ENCODE measurements at regions not wholly inside any gene's neighbourhood (a gene's known extent, or its start where the extent isn't known, plus 50 kb on each side); places are given as distances from the start of the nearest gene placed in this dataset.

GRCh38 chrX:18065956-18066355, 154.7 kb downstream of the BEND2 start:
- no peak overlapping the region for H3K27ac ChIP-seq (ENCODE audit: low read length)
- ATAC-seq (no peak), DNase-seq (no peak)
- no TSS peak for BruUV-seq (replicated peaks)
- TF ChIP-seq EZH2phosphoT487 (IDR thresholded peaks at IDR 0.05; ENCODE audit: borderline replicate concordance, low read length) (no peak), EZH2 (IDR thresholded peaks at IDR 0.05; ENCODE audit: low read length, unreplicated experiment) (no peak), CTCF (conservative IDR thresholded peaks at IDR 0.05; ENCODE audit: low read depth, low read length) (no peak)
- no peaks in the 10 kb centered on the region for H3K36me3 ChIP-seq (ENCODE audit: low read depth, low read length)
- no peak overlapping the region for H3K4me2 ChIP-seq (ENCODE audit: low read length)
- peaks cover 50% of the 10 kb centered on the region for H3K27me3 ChIP-seq (ENCODE audit: low read length)
- H2AFZ ChIP-seq (ENCODE audit: low read length), result no peak overlapping the region
- no peaks in the 10 kb centered on the region for H3K4me1 ChIP-seq (ENCODE audit: insufficient read depth, low read length)
- no peaks in the 10 kb centered on the region for H4K20me1 ChIP-seq (ENCODE audit: low read length)
- no peak overlapping the region for H3K4me3 ChIP-seq (ENCODE audit: low read length)
- H3K9me3 ChIP-seq (ENCODE audit: low read length), result no peaks in the 10 kb centered on the region
- intact Hi-C loops (cut with micrococcal nuclease), result no loop called here
- no peaks in the 10 kb centered on the region for H3K79me2 ChIP-seq (ENCODE audit: low read length)
- POLR2A ChIA-PET (ENCODE audit: unreplicated experiment), result no interaction called here
- no peaks in the 10 kb centered on the region for H3F3A ChIP-seq (ENCODE audit: low read length, unreplicated experiment)
- CTCF ChIA-PET, result no interaction called here
- no peak overlapping the region for H3K9ac ChIP-seq (ENCODE audit: low read length)
- H3K9me2 ChIP-seq (replicated peaks; ENCODE audit: low read length), result no peaks in the 10 kb centered on the region

GRCh38 chrX:18051690-18052089, 169.0 kb downstream of the BEND2 start:
- H3F3A ChIP-seq (ENCODE audit: low read length, unreplicated experiment), result no peaks in the 10 kb centered on the region
- H3K27ac ChIP-seq (ENCODE audit: low read length), result no peak overlapping the region
- H3K9me3 ChIP-seq (ENCODE audit: low read length), result no peaks in the 10 kb centered on the region
- TF ChIP-seq EZH2phosphoT487 (IDR thresholded peaks at IDR 0.05; ENCODE audit: borderline replicate concordance, low read length) (no peak), EZH2 (IDR thresholded peaks at IDR 0.05; ENCODE audit: low read length, unreplicated experiment) (no peak), CTCF (conservative IDR thresholded peaks at IDR 0.05; ENCODE audit: low read depth, low read length) (no peak)
- DNase-seq (no peak), ATAC-seq (no peak)
- ChIA-PET POLR2A (ENCODE audit: unreplicated experiment) (no interaction called here), CTCF (no interaction called here)
- intact Hi-C loops (cut with micrococcal nuclease), result no loop called here
- no peak overlapping the region for H2AFZ ChIP-seq (ENCODE audit: low read length)
- H3K4me3 ChIP-seq (ENCODE audit: low read length), result no peak overlapping the region
- H3K27me3 ChIP-seq (ENCODE audit: low read length), result no peaks in the 10 kb centered on the region
- no TSS peak for BruUV-seq (replicated peaks)
- no peak overlapping the region for H3K9ac ChIP-seq (ENCODE audit: low read length)
- H3K79me2 ChIP-seq (ENCODE audit: low read length), result no peaks in the 10 kb centered on the region
- H3K36me3 ChIP-seq (ENCODE audit: low read depth, low read length), result no peaks in the 10 kb centered on the region
- no peaks in the 10 kb centered on the region for H4K20me1 ChIP-seq (ENCODE audit: low read length)
- H3K9me2 ChIP-seq (replicated peaks; ENCODE audit: low read length), result no peaks in the 10 kb centered on the region
- H3K4me1 ChIP-seq (ENCODE audit: insufficient read depth, low read length), result peaks cover 12% of the 10 kb centered on the region; the same call in 1 of the 2 replicates
- no peak overlapping the region for H3K4me2 ChIP-seq (ENCODE audit: low read length)

- no peak overlapping the region for H3K9ac ChIP-seq (ENCODE audit: low read length)
- no peak overlapping the region for H3K4me3 ChIP-seq (ENCODE audit: low read length)
- H3K27me3 ChIP-seq (ENCODE audit: low read length), result no peaks in the 10 kb centered on the region
- H3K9me2 ChIP-seq (replicated peaks; ENCODE audit: low read length), result no peaks in the 10 kb centered on the region
- H3K79me2 ChIP-seq (ENCODE audit: low read length), result no peaks in the 10 kb centered on the region
- no peak for TF ChIP-seq EZH2phosphoT487 (IDR thresholded peaks at IDR 0.05; ENCODE audit: borderline replicate concordance, low read length)
- TF ChIP-seq EZH2 (IDR thresholded peaks at IDR 0.05; ENCODE audit: low read length, unreplicated experiment), result no peak
- no peak for TF ChIP-seq CTCF (conservative IDR thresholded peaks at IDR 0.05; ENCODE audit: low read depth, low read length)
- ChIA-PET CTCF (no interaction called here), POLR2A (ENCODE audit: unreplicated experiment) (no interaction called here)
- H3K27ac ChIP-seq (ENCODE audit: low read length), result no peak overlapping the region
- BruUV-seq (replicated peaks), result no TSS peak
- intact Hi-C loops (cut with micrococcal nuclease), result no loop called here
- peak overlapping the region; percentile 48 for H3K4me2 ChIP-seq (ENCODE audit: low read length)
- no peaks in the 10 kb centered on the region for H3K9me3 ChIP-seq (ENCODE audit: low read length)
- H3K4me1 ChIP-seq (ENCODE audit: insufficient read depth, low read length), result peaks cover 12% of the 10 kb centered on the region; the same call in 1 of the 2 replicates
- no peaks in the 10 kb centered on the region for H3F3A ChIP-seq (ENCODE audit: low read length, unreplicated experiment)
- no peaks in the 10 kb centered on the region for H4K20me1 ChIP-seq (ENCODE audit: low read length)
- H3K36me3 ChIP-seq (ENCODE audit: low read depth, low read length), result no peaks in the 10 kb centered on the region
- ATAC-seq (no peak), DNase-seq (peak; percentile 57)
- no peak overlapping the region for H2AFZ ChIP-seq (ENCODE audit: low read length)
Observed at GRCh38 chrX:18047491-18047890, 173.2 kb downstream of the BEND2 start.

Measured in PC-3 (cell line).